Forelimb muscle (tissue), 1 donor: ENCODE measurements at regions not wholly inside any gene's neighbourhood (a gene's known extent, or its start where the extent isn't known, plus 50 kb on each side); places are given as distances from the start of the nearest gene placed in this dataset.
"Not testable (repeated sequence)": the region's sequence is repeated elsewhere in the genome, so short reads cannot be mapped to it uniquely, and the experiment has no call there.

ENCODE experiments used
- DNase-seq: peaks from one replicate; pipeline ENCODE4 v3.0.0-alpha.2; 2013; ENCODE audit warnings: low read depth

DNA sequence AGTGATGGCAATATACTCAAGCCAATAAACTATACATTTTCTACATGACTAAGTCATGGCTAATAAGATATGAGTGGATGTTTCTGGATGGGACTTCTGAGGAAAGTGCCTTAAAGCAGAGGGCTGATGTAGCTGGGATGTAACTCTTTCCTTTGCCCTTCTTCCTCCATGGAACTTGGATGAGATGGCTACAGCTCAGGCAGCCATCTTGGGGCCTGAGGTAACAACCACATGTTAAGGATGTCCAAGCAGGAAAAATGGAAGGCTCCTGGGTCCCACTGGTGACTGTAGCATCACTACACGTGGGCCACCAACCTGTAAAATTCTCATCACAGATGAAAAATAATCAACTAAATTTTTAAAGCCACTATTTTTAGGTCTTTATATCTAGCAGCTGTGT is 54.4 kb upstream of the GRIP1 start:
- DNase-seq, result no peak

GRCh38 chr12:66733839-66734238 is 55.0 kb upstream of the GRIP1 start:
- DNase-seq, result no peak

DNA sequence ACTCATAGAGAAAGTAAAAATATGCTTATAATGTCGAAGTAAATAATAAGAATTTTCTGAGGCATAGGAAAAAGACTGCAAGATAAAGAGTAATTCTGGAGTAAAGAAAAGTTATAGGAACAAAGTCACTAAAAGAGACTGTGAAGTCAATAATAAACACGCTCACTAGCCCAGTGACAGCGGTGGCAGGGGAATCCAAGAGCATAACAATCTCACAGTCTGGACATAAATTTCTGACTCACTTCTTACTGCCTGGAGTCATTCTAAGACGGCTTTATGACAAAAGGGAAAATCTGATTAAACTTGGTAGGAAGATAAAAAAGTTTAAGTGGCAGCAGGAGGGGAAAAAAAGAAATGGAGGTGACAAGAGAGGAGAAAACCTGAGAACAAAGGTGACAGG is 56.4 kb upstream of the GRIP1 start:
- DNase-seq, result no peak

DNA sequence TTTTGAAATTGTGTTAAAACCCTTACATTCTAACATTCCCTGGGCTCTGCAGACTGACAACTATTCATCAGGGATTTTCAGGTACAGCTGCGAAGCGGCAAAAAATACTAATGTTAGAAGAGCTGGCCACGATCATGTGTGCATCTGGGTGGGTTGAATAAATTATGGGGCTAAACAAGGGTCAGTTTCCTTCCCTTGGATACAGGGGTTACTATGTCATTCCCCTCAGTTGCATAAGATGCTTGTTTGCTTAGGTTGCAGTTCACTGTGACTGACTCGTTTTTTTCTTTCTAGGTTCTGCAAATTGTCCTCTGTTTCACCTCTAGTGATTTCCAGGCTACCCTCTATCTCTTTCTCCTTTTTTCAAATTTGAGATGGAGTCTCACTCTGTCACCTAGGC is 58.1 kb upstream of the GRIP1 start:
- no peak for DNase-seq

DNA sequence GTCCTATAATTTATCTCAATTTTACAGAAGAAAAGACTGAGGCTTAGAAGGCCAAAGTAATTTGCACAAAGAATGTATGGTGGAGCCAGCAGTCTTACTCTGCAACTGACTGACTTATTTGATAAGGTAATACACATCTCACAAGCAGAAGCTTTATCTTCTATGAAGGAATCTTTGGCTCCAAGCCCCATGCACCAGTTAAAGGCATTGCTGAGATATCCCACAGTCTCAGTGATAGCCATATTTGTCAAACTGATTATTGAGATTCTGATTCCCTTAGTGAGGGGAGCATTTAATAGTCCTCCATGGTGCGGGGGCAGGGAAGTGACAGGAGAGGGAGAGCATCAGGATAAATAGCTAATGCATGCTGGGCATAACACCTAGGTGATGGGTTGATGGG is 60.4 kb upstream of the GRIP1 start:
- no peak for DNase-seq

- no peak for DNase-seq
Measured at GRCh38 chr12:66739940-66740651, 61.2 kb upstream of the GRIP1 start.

- no peak for DNase-seq
Measured at GRCh38 chr12:66740732-66741131, 61.9 kb upstream of the GRIP1 start.

DNA sequence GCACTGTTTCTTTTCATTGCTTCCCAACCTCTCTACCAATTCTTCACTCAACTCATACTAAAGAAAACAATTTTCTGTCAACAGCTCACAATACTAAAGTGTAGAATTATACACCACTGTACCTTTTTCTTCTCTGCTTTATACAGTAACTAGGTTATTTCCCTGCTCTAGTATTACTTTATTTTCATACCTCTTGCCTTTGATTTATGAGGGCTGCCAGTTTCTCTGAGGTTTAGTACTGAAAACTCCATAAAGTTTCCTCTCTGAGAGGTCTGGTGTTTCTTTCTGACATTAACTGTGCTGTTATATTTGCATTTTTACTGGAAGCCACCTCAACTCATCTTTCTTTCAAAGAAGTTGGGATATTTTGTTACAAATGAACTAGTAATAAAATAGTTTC is 63.0 kb upstream of the GRIP1 start:
- no peak for DNase-seq

DNA sequence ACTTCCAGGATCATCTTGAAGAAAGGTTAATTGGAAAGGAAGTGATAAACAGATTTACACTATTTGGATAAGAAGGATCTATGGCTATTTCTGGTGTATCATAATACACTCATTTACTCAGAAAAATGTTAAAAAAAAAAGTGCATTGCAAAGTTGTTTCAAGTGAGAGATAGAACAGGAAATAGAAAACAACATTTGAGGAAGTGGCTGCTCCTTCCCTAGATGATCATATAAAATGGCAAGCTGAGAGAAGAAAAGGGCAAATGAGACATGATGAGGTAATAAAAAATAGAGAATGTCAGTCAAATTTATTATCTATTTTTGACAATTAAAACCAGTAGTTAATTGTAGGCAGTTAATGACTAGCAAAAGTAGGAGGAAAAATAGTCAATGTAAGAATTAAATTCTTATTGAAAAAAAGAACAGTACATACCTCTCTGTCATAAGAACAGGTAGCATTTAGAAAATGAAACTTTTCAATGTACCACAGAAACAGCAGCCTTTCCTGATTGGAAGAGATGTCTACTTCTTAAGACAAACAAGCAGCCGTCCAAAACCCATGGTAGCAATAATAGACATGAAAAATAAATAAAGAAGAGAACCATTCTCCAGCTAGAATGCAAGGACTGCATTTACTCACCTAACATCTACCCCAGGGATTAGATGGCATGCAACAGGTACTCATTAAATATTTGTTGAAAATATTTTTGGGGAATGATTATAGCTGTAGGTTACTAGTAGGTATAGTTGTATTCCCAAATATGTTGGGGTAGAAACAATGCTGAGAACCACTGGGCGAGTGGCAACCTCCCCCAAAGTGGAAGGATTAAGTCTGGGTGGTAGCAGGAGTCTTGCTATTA is 63.9 kb upstream of the GRIP1 start:
- no peak for DNase-seq

GRCh38 chr12:66744461-66744860 is 65.6 kb upstream of the GRIP1 start:
- DNase-seq, result no peak

- DNase-seq, result no peak
Measured at GRCh38 chr12:66744956-66745383, 66.1 kb upstream of the GRIP1 start.

GRCh38 chr12:66746489-66747201 is 67.8 kb upstream of the GRIP1 start:
- DNase-seq, result no peak

DNA sequence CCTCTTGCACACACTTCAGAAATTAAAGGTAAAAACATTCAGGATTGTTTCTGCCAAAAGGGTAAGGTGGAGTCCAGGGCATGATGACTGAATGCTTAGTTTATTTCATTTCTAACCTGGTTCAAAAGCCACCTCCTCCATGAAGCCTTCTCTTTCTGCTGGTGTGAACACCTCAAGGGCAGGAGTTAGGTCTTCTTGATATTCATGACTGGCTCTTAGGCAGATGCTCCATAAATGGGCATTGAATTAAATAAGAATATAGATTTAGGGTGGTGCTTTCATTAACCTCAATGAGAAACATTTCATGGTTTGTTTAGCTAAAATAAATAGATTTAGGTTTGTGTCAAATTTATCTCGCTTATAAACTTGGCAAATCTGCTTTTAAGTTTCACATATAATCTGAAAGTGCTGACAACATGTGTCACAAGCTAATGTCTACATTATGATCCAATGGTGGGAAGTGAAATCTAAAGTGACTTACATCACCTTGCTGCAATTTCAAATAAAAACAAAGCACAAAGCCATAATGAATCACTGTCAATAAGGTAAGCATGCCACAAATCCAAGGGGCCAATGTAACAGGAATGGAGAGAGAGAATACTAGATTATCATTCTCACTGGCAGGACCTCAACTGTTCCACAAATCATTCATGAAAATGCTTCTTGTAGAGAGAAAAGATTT is 72.7 kb upstream of the GRIP1 start:
- no peak for DNase-seq

GRCh38 chr12:66753810-66754209 is 74.9 kb upstream of the GRIP1 start:
- DNase-seq, result no peak

- DNase-seq, result no peak
Measured at GRCh38 chr12:66755727-66756395, 77.0 kb upstream of the GRIP1 start.

GRCh38 chr12:66756631-66757030 is 77.8 kb upstream of the GRIP1 start:
- no peak for DNase-seq

GRCh38 chr12:66760122-66760521 is 81.2 kb upstream of the GRIP1 start:
- DNase-seq, result not testable (repeated sequence)

DNA sequence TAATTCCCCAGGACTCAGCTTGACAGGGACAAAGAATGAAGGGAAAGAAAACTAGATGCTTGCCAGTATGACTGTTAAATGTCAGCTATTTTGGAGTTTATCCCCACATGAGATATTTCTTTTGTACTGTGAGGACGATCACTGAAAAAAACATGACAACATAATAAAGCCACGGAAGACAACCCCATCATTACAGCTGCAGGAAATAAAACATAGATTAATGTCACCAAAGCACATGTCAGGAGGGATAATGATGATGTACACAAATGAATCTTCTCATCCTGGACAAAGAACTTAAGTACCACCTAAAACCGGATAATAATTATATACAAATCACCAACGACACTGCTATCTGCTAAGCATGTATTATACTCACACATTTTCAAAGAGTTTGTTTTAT is 84.6 kb upstream of the GRIP1 start:
- no peak for DNase-seq

- DNase-seq, result no peak
Measured at GRCh38 chr12:66765204-66765603, 86.3 kb upstream of the GRIP1 start.

- no peak for DNase-seq
Measured at GRCh38 chr12:66767536-66767935, 88.7 kb upstream of the GRIP1 start.

DNA sequence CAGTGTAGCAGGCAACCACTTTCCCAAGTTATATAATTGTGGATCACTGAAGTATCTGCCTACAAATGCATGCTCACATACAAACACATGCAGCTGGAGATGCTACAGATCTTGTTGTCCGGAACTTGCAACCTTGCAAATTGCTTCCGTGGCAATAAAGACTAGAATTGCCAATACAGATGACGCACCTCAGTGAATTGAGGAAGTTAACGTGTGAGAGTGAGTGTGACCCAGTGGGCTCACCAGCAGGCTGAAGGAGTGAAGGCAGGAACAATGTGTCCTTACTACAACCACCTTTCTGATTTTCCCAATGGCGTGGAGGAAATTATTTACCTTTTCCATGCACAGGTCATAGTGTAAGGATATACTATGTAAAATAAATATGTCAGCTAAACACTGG is 89.4 kb upstream of the GRIP1 start:
- DNase-seq, result no peak
